Activated CD4-positive, alpha-beta memory T cell treated with anti-CD3 and anti-CD28 coated beads, Interleukin-2, amount 10 ng/mL, durations not matched to agents 7 days and 5 days (primary cell): ENCODE measurements at regions not wholly inside any gene's neighbourhood (a gene's known extent, or its start where the extent isn't known, plus 50 kb on each side); places are given as distances from the start of the nearest gene placed in this dataset.
"Not testable (repeated sequence)": the region's sequence is repeated elsewhere in the genome, so short reads cannot be mapped to it uniquely, and the experiment has no call there.

Source experiments
- CTCF ChIA-PET: fragments of 350-600 bp; sonication (Branson Sonifier 250); formaldehyde crosslinking; loops from one replicate; lab custom pipeline; 2021; ENCODE audit warnings: antibody characterized with exemption, inconsistent platforms; lab: Charles Lee
- POLR2A ChIA-PET: fragments of 350-600 bp; sonication (Branson Sonifier 250); formaldehyde crosslinking; loops from one replicate; lab custom pipeline; 2021; ENCODE audit warnings: antibody characterized with exemption; lab: Charles Lee
- DNase-seq: peaks from one replicate; pipeline ENCODE4 v3.0.0-alpha.2; 2020
- H3K27ac Mint-ChIP-seq: one replicate; pipeline ENCODE4 v1.8.0; 2021; ENCODE audit warnings: mild to moderate bottlenecking, mixed read lengths
- H3K27me3 Mint-ChIP-seq: one replicate; pipeline ENCODE4 v1.8.0; 2021; ENCODE audit warnings: mixed read lengths
- H3K36me3 Mint-ChIP-seq: one replicate; pipeline ENCODE4 v1.8.0; 2021; ENCODE audit warnings: low read depth, mixed read lengths
- H3K4me1 Mint-ChIP-seq: one replicate; pipeline ENCODE4 v1.8.0; 2021; ENCODE audit warnings: mixed read lengths
- H3K4me3 Mint-ChIP-seq: one replicate; pipeline ENCODE4 v1.8.0; 2021; ENCODE audit warnings: mild to moderate bottlenecking, mixed read lengths
- H3K9me3 Mint-ChIP-seq: one replicate; pipeline ENCODE4 v1.8.0; 2021; ENCODE audit warnings: mixed read lengths

DNA sequence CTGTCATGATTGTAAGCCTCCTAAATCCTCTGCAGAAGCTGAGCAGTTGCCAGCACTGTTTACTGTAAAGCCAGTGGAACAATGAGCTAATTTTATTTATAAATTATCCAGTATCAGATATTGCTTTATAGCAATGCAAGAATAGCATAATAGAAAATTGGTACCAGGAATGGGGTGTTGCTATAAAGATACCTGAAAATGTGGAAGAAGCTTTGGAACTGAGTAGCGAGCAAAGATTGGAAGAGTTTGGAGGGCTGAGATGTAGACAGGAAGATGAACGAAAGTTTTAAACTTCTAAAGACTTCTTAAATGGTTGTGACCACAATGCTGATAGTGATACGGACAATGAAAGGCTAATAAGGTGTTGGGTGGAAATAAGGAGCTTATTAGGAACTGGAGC is 917.4 kb upstream of the POT1 start:
- H3K4me1 Mint-ChIP-seq = no peaks in the 10 kb centered on the region
- no peak overlapping the region for H3K4me3 Mint-ChIP-seq
- H3K36me3 Mint-ChIP-seq = no peaks in the 10 kb centered on the region
- no peaks in the 10 kb centered on the region for H3K27me3 Mint-ChIP-seq
- DNase-seq = no peak
- H3K9me3 Mint-ChIP-seq = peaks cover 26% of the 10 kb centered on the region
- ChIA-PET CTCF (no interaction called here), POLR2A (no interaction called here)
- H3K27ac Mint-ChIP-seq = no peak overlapping the region

DNA sequence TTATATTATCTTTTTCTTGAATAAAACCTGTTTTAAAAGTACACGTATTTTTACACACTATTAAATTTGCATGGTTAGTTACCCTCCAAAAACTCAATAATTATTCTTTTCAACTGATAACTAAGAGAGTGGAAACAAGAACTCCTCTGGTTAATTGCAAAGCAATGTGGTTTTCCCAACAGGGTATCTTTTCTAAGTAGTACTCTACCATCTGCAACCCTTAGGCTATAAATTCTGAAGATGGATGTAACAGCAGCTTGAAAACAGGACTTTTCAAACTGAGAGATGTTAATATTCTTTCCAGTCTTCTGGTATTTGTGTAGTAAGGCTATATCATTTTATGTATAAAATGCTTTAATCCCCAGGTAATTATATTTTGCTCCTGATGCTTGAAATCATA is 916.1 kb upstream of the POT1 start:
- H3K27ac Mint-ChIP-seq = no peak overlapping the region
- no peaks in the 10 kb centered on the region for H3K27me3 Mint-ChIP-seq
- POLR2A ChIA-PET = no interaction called here
- H3K4me3 Mint-ChIP-seq = no peak overlapping the region
- peaks cover 26% of the 10 kb centered on the region for H3K9me3 Mint-ChIP-seq
- CTCF ChIA-PET = no interaction called here
- H3K36me3 Mint-ChIP-seq = no peaks in the 10 kb centered on the region
- no peak for DNase-seq
- no peaks in the 10 kb centered on the region for H3K4me1 Mint-ChIP-seq

- peaks cover 26% of the 10 kb centered on the region for H3K9me3 Mint-ChIP-seq
- POLR2A ChIA-PET = no interaction called here
- H3K27me3 Mint-ChIP-seq = no peaks in the 10 kb centered on the region
- H3K4me3 Mint-ChIP-seq = no peak overlapping the region
- H3K27ac Mint-ChIP-seq = no peak overlapping the region
- H3K4me1 Mint-ChIP-seq = no peaks in the 10 kb centered on the region
- H3K36me3 Mint-ChIP-seq = no peaks in the 10 kb centered on the region
- DNase-seq = no peak
- CTCF ChIA-PET = no interaction called here
These were observed 904.8 kb upstream of the POT1 start for GRCh38 chr7:125834421-125834820.

DNA sequence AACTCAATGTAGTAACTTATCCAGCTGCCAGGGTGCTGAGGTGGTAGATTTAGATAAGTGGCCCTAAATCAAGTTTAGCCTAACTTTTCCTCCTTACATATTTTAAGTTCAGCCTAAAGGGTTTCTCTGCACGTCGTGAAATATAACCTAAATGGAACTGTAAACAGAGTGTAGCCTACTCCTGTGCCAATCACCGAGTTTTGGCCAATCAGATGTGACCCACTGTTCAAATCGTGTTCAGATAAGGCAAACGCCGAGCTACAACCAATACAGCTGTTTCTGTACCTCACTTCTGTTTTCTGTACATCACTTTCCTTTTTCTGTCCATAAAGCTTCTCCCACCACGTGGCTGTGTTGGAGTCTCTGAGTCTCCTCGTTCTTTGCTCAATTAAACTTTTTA is 904.2 kb upstream of the POT1 start:
- Mint-ChIP-seq H3K9me3 (peaks cover 30% of the 10 kb centered on the region), H3K27me3 (no peaks in the 10 kb centered on the region)
- POLR2A ChIA-PET = no interaction called here

GRCh38 chr7:125830743-125831142 is 901.1 kb upstream of the POT1 start:
- ChIA-PET POLR2A (no interaction called here), CTCF (no interaction called here)
- no peak for DNase-seq
- no peak overlapping the region for H3K4me3 Mint-ChIP-seq
- H3K27ac Mint-ChIP-seq = no peak overlapping the region
- H3K36me3 Mint-ChIP-seq = no peaks in the 10 kb centered on the region
- H3K9me3 Mint-ChIP-seq = peaks cover 40% of the 10 kb centered on the region
- H3K27me3 Mint-ChIP-seq = no peaks in the 10 kb centered on the region
- no peaks in the 10 kb centered on the region for H3K4me1 Mint-ChIP-seq

More for the DNA sequence above, 904.2 kb upstream of the POT1 start:
- Mint-ChIP-seq H3K27ac (no peak overlapping the region), H3K4me3 (no peak overlapping the region), H3K36me3 (no peaks in the 10 kb centered on the region), H3K4me1 (no peaks in the 10 kb centered on the region)
- CTCF ChIA-PET = no interaction called here
- DNase-seq = no peak

DNA sequence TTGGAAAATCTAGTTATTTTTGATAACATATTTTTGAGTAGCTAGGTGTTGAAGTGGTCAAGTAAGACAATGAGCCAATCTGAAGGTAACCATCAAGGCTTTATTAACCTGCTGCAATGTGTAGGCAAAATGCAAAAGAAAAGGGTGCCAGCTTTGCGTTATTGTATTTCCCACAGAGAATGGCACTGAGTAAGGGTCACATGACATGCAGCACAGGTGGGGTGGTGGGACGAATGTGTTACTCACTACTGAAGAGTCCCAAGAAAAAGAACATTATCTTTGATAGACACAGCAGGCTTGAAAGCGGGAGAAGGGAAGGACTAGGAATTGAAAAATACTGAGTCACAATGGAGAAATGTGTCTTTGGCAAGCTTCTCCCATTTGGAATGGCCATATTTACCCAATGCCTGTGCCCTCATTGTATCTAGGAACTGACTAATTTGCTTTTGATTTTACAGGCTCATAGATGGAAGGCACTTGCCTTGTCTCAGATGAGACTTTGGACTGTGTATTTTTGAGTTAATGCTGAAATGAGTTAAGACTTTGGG is 898.6 kb upstream of the POT1 start:
- H3K27me3 Mint-ChIP-seq = no peaks in the 10 kb centered on the region
- H3K36me3 Mint-ChIP-seq = no peaks in the 10 kb centered on the region
- peaks cover 32% of the 10 kb centered on the region for H3K9me3 Mint-ChIP-seq
- no peak for DNase-seq
- H3K4me1 Mint-ChIP-seq = no peaks in the 10 kb centered on the region
- H3K27ac Mint-ChIP-seq = no peak overlapping the region
- H3K4me3 Mint-ChIP-seq = no peak overlapping the region
- ChIA-PET POLR2A (no interaction called here), CTCF (no interaction called here)

DNA sequence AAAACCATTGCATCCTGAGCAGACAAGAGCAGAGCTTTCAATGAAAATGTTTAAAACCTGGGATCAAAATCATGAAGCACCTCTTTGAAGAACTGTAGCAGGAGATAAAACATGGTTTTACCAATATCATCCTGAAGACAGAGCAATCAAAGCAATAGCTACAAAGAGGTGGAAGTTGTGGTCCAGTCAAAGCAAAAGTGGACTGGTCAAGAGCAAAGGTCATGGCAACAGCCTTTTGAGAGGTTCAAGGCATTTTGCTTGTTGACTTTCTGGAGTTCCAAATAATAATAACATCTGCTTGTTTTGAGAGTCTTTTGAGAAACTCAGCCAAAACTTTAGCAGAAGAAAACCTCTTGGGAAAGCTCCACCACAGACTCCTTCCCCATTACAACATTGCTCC is 893.9 kb upstream of the POT1 start:
- Mint-ChIP-seq H3K4me1 (no peaks in the 10 kb centered on the region), H3K36me3 (no peaks in the 10 kb centered on the region), H3K9me3 (peaks cover 8% of the 10 kb centered on the region), H3K27me3 (no peaks in the 10 kb centered on the region), H3K27ac (no peak overlapping the region), H3K4me3 (no peak overlapping the region)
- CTCF ChIA-PET = no interaction called here
- no peak for DNase-seq
- POLR2A ChIA-PET = no interaction called here

DNA sequence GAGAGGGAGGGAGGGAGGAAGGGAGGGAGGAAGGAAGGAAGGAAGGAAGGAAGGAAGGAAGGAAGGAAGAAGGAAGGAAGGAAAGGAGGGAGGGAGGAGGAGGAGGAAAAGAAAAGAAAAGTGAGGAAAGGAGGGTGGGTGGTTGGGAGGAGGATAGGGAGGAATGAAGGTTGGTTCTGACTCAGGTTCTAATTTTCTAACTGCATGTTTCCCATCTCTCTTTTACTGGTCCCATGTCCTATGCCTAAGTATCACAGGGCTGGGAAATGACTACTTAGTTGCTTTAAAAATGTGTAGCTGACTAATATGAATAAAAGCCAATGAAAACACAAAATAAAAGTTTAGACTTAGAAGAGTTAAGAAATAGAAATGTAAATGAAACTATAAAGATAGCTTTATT is 890.9 kb upstream of the POT1 start:
- no peaks in the 10 kb centered on the region for H3K36me3 Mint-ChIP-seq
- ChIA-PET POLR2A (no interaction called here), CTCF (no interaction called here)
- no peak for DNase-seq
- no peak overlapping the region for H3K27ac Mint-ChIP-seq
- H3K27me3 Mint-ChIP-seq = no peaks in the 10 kb centered on the region
- H3K9me3 Mint-ChIP-seq = no peaks in the 10 kb centered on the region
- H3K4me1 Mint-ChIP-seq = no peaks in the 10 kb centered on the region
- H3K4me3 Mint-ChIP-seq = no peak overlapping the region

DNA sequence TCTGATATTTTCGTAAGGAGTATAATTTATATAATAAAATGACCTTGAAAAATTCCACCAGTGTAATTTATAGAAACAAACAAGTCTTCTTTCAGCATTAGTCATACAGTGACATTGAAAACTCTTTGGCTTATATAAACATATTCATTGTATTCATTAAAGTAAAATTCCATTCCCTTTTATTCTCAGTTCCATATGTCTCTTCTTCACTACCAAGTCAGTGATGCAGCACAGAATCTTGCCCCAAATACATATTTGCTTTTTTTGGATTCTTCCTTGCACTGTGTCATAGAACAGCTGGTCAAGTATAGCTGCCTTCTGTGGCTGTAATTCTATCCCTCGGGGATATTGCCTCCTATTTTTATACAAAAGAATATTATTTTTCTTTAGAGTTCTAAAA is 884.5 kb upstream of the POT1 start:
- Mint-ChIP-seq H3K36me3 (no peaks in the 10 kb centered on the region), H3K4me3 (no peak overlapping the region), H3K27me3 (no peaks in the 10 kb centered on the region), H3K4me1 (no peaks in the 10 kb centered on the region), H3K27ac (no peak overlapping the region), H3K9me3 (peaks cover 2% of the 10 kb centered on the region)
- CTCF ChIA-PET = no interaction called here
- DNase-seq = no peak
- POLR2A ChIA-PET = no interaction called here

DNA sequence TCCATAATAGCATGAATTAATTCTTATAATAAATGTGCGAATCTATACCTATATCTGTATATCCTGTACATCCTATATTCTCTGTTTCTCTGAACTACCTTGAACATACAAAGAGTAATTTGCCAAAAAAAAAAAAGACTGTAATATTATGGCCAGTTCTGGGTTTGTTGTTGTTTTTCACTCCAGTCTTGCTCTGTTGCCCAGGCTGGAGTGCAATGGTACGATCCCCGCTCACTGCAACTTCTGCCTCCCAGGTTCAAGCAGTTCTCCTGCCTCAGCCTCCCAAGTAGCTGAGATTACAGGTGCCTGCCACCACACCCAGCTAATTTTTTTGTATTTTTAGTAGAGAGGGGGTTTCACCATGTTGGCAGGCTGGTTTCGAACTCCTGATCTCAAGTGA is 876.9 kb upstream of the POT1 start:
- peaks cover 12% of the 10 kb centered on the region for H3K9me3 Mint-ChIP-seq
- POLR2A ChIA-PET, H3K27ac Mint-ChIP-seq, H3K27me3 Mint-ChIP-seq, H3K4me1 Mint-ChIP-seq, H3K36me3 Mint-ChIP-seq, DNase-seq, CTCF ChIA-PET, H3K4me3 Mint-ChIP-seq: not testable (repeated sequence)

DNA sequence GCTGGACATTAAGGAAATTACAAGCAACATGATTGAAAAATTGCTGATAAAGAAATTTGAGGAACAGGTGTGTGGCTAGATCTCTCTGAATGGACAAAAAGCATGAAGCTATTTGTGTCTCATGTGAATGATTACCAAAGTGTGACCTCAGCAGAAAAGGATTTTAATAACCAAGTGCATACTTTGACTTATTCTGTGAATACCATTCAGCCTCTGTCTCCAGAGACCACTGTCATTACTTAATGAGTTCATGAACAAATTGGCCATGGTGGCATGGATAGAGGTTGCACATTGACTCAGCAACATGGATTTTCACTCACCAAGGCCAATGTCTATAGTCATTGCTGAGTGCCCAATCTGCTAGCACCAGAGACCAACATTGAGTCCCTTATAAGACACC is 874.6 kb upstream of the POT1 start:
- H3K27ac Mint-ChIP-seq = no peak overlapping the region

GRCh38 chr7:125780153-125780552 is 850.5 kb upstream of the POT1 start:
- DNase-seq = no peak
- CTCF ChIA-PET = no interaction called here
- H3K9me3 Mint-ChIP-seq = peaks cover 6% of the 10 kb centered on the region
- no peaks in the 10 kb centered on the region for H3K27me3 Mint-ChIP-seq
- POLR2A ChIA-PET = no interaction called here
- H3K4me1 Mint-ChIP-seq = no peaks in the 10 kb centered on the region
- no peak overlapping the region for H3K4me3 Mint-ChIP-seq
- H3K27ac Mint-ChIP-seq = no peak overlapping the region
- no peaks in the 10 kb centered on the region for H3K36me3 Mint-ChIP-seq

More for the DNA sequence above, 874.6 kb upstream of the POT1 start:
- CTCF ChIA-PET = no interaction called here
- peaks cover 14% of the 10 kb centered on the region for H3K9me3 Mint-ChIP-seq
- no peak overlapping the region for H3K4me3 Mint-ChIP-seq
- no peaks in the 10 kb centered on the region for H3K27me3 Mint-ChIP-seq
- no peaks in the 10 kb centered on the region for H3K36me3 Mint-ChIP-seq
- POLR2A ChIA-PET = no interaction called here
- DNase-seq = no peak
- H3K4me1 Mint-ChIP-seq = no peaks in the 10 kb centered on the region

DNA sequence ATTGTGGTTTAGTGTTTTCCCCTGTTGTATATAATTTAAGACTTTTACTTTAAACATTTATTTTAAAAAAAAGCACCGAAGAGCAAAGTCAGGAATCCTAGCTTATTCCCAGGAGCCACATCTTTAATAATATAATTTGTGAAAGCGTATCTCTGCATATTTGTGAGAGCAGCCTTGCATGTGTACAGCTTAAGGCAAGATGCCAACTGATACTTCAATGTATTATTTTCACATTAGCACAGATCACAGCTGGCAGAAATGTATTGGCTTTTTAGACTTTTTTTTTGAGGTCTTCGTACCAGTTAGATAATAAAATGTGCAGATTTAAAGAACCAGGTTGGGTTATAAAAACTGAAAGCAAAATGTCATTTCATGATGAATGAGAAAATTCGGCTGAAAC is 845.7 kb upstream of the POT1 start:
- ChIA-PET CTCF (no interaction called here), POLR2A (no interaction called here)
- no peak overlapping the region for H3K27ac Mint-ChIP-seq
- peaks cover 6% of the 10 kb centered on the region for H3K9me3 Mint-ChIP-seq
- no peaks in the 10 kb centered on the region for H3K27me3 Mint-ChIP-seq
- no peaks in the 10 kb centered on the region for H3K4me1 Mint-ChIP-seq
- no peak overlapping the region for H3K4me3 Mint-ChIP-seq
- no peaks in the 10 kb centered on the region for H3K36me3 Mint-ChIP-seq
- DNase-seq = no peak

DNA sequence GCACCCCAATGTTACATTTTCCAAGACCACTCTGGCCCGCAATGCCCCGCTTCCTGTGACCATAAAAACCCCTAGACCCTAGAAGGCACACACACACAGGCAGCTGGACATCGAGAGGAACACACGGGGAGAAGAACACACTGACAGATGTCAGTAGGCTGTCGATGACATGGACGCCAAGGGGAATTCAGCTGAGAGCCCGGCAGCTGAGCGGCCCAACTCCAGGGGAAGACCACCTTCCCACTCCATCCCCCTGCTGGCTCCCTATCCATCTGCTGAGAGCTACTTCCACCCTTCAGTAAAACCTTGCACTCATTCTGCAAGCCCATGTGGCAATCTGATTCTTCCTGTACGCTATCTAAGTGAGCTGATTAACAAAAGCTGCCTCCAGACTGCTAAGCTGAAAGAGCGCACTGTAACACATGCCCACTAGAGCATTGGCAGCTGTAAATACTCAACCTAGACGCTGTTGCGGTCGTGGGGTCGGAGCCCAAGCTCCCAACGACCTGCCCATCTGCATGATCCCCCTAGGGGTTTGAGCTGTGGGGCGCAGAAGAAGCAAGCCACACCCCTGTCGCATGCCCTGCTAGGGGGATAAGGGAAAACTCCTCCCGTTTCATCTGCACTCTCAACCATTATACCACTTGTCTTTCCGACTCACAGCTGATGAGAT is 843.6 kb upstream of the POT1 start:
- ChIA-PET CTCF (no interaction called here), POLR2A (no interaction called here)
- H3K27me3 Mint-ChIP-seq = no peaks in the 10 kb centered on the region

More for the DNA sequence above, 843.6 kb upstream of the POT1 start:
- no peaks in the 10 kb centered on the region for H3K4me1 Mint-ChIP-seq
- no peak overlapping the region for H3K27ac Mint-ChIP-seq
- no peak for DNase-seq
- peaks cover 6% of the 10 kb centered on the region for H3K9me3 Mint-ChIP-seq
- no peaks in the 10 kb centered on the region for H3K36me3 Mint-ChIP-seq
- no peak overlapping the region for H3K4me3 Mint-ChIP-seq
